ENCODE measurements at regions not wholly inside any gene's neighbourhood (a gene's known extent, or its start where the extent isn't known, plus 50 kb on each side); places are given as distances from the start of the nearest gene placed in this dataset.

DNA sequence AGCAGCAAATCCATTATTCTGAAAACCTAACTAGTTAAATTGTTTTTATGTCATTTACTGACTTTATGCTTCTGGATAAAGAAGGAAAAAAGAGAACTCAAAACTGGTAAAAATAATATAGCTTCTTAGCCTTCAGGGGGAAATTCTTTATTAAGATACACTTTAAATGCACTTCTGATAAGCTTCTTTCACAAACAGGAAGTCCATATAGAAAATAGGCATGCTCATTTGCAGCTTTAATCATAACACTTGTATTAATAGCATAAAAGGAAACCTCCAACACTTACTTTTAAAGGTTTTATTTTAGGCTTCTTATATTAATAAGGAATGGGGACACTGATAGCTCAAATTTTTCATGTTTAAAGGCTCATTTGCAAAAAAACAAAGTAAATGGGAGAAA is 538.0 kb upstream of the SLC35B3 start:
- TF ChIP-seq CTCF (IDR thresholded peaks at IDR 0.05 in 8 of 11, conservative IDR thresholded peaks at IDR 0.05 in 3 of 11) (no peak), POLR2A (IDR thresholded peaks at IDR 0.05) (no peak)

All from spleen (tissue), 7 donors.